OCI-LY1 (cell line): ENCODE measurements at regions not wholly inside any gene's neighbourhood (a gene's known extent, or its start where the extent isn't known, plus 50 kb on each side); places are given as distances from the start of the nearest gene placed in this dataset.

Experiments used
- H2AFZ ChIP-seq: fragments of 200-600 bp; sonication (generic), shearing (Covaris generic); 2 replicates; pipeline ENCODE4 v1.6.0; 2014; ENCODE audit warnings: antibody characterized with exemption, mild to moderate bottlenecking, low read length
- H3F3A ChIP-seq: fragments of 200-600 bp; sonication (generic), shearing (Covaris generic); 2 replicates; pipeline ENCODE4 v1.6.0; 2014; ENCODE audit warnings: mild to moderate bottlenecking, antibody characterized with exemption, low read length, moderate library complexity; ENCODE audit not compliant: insufficient read depth
- H3K27ac ChIP-seq: fragments of 200-600 bp; sonication (generic); 2 replicates; pipeline ENCODE4 v1.5.1; 2014; ENCODE audit warnings: low read length, mixed run types, mild to moderate bottlenecking, low read depth; ENCODE audit not compliant: poor library complexity, severe bottlenecking
- H3K27me3 ChIP-seq: fragments of 200-600 bp; sonication (generic); 2 replicates; pipeline ENCODE4 v1.6.0; 2014; ENCODE audit warnings: antibody characterized with exemption, mild to moderate bottlenecking, low read length, moderate library complexity; ENCODE audit not compliant: insufficient read depth
- H3K36me3 ChIP-seq: fragments of 200-600 bp; sonication (generic); 2 replicates; pipeline ENCODE4 v1.6.1; 2014; ENCODE audit warnings: mild to moderate bottlenecking, antibody characterized with exemption, low read length, moderate library complexity, mixed read lengths; ENCODE audit not compliant: insufficient read depth
- H3K4me1 ChIP-seq: fragments of 200-600 bp; sonication (generic); 2 replicates; pipeline ENCODE4 v1.5.1; 2014; ENCODE audit warnings: mild to moderate bottlenecking, low read length, moderate library complexity; ENCODE audit not compliant: insufficient read depth, severe bottlenecking
- H3K4me2 ChIP-seq: fragments of 200-600 bp; sonication (generic), shearing (Covaris generic); 2 replicates; pipeline ENCODE4 v1.6.1; 2014; ENCODE audit warnings: low read length
- H3K4me3 ChIP-seq: fragments of 200-600 bp; sonication (generic); 2 replicates; pipeline ENCODE4 v1.5.1; 2014; ENCODE audit warnings: low read length, low read depth, mild to moderate bottlenecking, mixed read lengths; ENCODE audit not compliant: poor library complexity, severe bottlenecking
- H3K79me2 ChIP-seq: fragments of 200-600 bp; shearing (Covaris generic); 2 replicates; pipeline ENCODE4 v1.6.1; 2016; ENCODE audit warnings: mixed run types, low read length, mixed read lengths; ENCODE audit not compliant: insufficient read depth
- H3K9ac ChIP-seq: fragments of 200-600 bp; sonication (generic), shearing (Covaris generic); 2 replicates; pipeline ENCODE4 v1.6.1; 2014; ENCODE audit warnings: mild to moderate bottlenecking, low read length, mixed read lengths
- H3K9me2 ChIP-seq: fragments of 200-600 bp; sonication (generic), shearing (Covaris generic); 2 replicates; pipeline ENCODE4 v1.6.1; 2014; ENCODE audit warnings: low read depth, mild to moderate bottlenecking, low read length, mixed read lengths
- H3K9me3 ChIP-seq: fragments of 200-600 bp; shearing (Covaris generic); 2 replicates; pipeline ENCODE4 v1.6.1; 2014; ENCODE audit warnings: low read length, mixed read lengths
- H4K20me1 ChIP-seq: fragments of 200-600 bp; sonication (generic), shearing (Covaris generic); 2 replicates; pipeline ENCODE4 v1.6.0; 2016; ENCODE audit warnings: mild to moderate bottlenecking, low read length; ENCODE audit not compliant: insufficient read depth
- EZH2 ChIP-seq: fragments of 200-600 bp; sonication (generic), shearing (Covaris generic); IDR thresholded peaks from 2 replicates; pipeline ENCODE4 v1.8.0; 2017; ENCODE audit warnings: borderline replicate concordance, mixed run types, mild to moderate bottlenecking, antibody characterized with exemption, low read length, moderate library complexity, mixed read lengths
- TF ChIP-seq, protein P1 (sequence below): fragments of 200-600 bp; sonication (generic), shearing (Covaris generic); IDR thresholded peaks from 2 replicates; pipeline ENCODE4 v1.5.1; 2017; ENCODE audit warnings: mild to moderate bottlenecking, antibody characterized with exemption, low read length, moderate library complexity, mixed read lengths

DNA sequence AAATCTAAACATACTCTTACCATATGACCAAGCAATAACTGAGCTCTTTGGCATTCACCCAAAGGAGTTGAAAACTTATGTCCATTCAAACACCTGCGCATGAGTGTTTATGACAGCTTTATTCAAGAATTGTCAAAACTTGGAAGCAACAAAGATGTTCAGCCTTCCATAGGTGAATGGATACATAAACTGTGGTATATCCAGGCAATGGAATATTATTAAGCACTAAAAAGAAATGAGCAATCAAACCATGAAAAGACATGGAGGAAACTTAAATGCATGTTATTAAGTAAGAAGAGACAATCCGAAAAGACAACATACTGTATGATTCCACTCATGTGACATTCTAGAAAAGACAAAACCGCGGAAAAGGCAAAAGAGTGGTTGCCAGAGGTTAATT is 312.0 kb upstream of the TMC3 start:
- Histone ChIP-seq H3K79me2 (no peaks in the 10 kb centered on the region), H3K4me3 (no peak overlapping the region), H3K27me3 (no peaks in the 10 kb centered on the region), H3K9me2 (no peaks in the 10 kb centered on the region), H3K9me3 (no peaks in the 10 kb centered on the region), H3K9ac (no peak overlapping the region), H3K4me1 (no peaks in the 10 kb centered on the region), H3K4me2 (no peak overlapping the region), H3K36me3 (no peaks in the 10 kb centered on the region), H4K20me1 (no peaks in the 10 kb centered on the region), H3F3A (no peaks in the 10 kb centered on the region), H3K27ac (no peak overlapping the region), H2AFZ (no peak overlapping the region)
- no peak for TF ChIP-seq EZH2
- TF ChIP-seq, protein P1, sequence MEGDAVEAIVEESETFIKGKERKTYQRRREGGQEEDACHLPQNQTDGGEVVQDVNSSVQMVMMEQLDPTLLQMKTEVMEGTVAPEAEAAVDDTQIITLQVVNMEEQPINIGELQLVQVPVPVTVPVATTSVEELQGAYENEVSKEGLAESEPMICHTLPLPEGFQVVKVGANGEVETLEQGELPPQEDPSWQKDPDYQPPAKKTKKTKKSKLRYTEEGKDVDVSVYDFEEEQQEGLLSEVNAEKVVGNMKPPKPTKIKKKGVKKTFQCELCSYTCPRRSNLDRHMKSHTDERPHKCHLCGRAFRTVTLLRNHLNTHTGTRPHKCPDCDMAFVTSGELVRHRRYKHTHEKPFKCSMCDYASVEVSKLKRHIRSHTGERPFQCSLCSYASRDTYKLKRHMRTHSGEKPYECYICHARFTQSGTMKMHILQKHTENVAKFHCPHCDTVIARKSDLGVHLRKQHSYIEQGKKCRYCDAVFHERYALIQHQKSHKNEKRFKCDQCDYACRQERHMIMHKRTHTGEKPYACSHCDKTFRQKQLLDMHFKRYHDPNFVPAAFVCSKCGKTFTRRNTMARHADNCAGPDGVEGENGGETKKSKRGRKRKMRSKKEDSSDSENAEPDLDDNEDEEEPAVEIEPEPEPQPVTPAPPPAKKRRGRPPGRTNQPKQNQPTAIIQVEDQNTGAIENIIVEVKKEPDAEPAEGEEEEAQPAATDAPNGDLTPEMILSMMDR: no peak

DNA sequence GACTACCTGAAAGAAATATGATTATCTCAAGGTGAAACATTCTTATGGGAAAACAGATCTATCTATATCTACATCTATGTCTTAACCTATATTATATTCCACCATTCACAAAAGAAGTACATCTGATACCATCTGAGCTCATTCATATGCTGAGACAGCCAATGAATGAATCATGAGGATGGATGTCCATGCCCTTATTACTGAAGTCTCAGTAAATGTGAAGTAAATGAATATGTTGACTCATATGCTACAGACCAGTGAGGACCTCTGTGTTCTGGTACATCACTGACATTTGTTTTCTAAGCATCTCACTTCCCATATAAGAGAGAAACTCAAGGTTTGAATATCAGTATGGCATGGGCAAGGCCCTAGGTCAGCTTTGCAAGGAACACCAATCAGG is 311.2 kb upstream of the TMC3 start:
- no peaks in the 10 kb centered on the region for H3K79me2 ChIP-seq
- no peak overlapping the region for H3K9ac ChIP-seq
- no peaks in the 10 kb centered on the region for H3K27me3 ChIP-seq
- H3K4me1 ChIP-seq: no peaks in the 10 kb centered on the region
- no peak overlapping the region for H3K27ac ChIP-seq
- H3F3A ChIP-seq: no peaks in the 10 kb centered on the region
- no peaks in the 10 kb centered on the region for H3K36me3 ChIP-seq
- TF ChIP-seq, protein P1: no peak
- no peak for TF ChIP-seq EZH2
- H3K4me3 ChIP-seq: no peak overlapping the region
- H3K9me3 ChIP-seq: no peaks in the 10 kb centered on the region
- no peaks in the 10 kb centered on the region for H4K20me1 ChIP-seq
- no peak overlapping the region for H3K4me2 ChIP-seq
- H2AFZ ChIP-seq: no peak overlapping the region
- no peaks in the 10 kb centered on the region for H3K9me2 ChIP-seq

DNA sequence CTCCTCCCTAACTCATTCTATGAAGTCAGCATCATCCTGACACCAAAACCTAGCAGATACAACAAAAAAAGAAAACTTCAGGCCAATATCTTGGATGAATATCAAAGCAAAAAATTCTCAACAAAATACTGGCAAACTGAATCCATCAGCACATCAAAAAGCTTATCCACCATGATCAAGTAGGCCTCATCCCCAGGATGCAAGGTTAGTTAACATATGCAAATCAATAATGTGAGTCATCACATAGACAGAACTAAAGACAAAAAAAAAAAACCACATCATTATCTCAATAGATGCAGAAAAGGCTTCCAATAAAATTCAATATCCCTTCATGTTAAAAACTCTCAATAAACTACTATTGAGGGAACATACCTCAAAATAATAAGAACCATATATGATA is 306.8 kb upstream of the TMC3 start:
- Histone ChIP-seq H4K20me1 (no peaks in the 10 kb centered on the region), H2AFZ (no peak overlapping the region), H3K4me1 (no peaks in the 10 kb centered on the region), H3K9me3 (no peaks in the 10 kb centered on the region), H3K4me2 (no peak overlapping the region), H3K4me3 (no peak overlapping the region), H3K9ac (no peak overlapping the region), H3F3A (no peaks in the 10 kb centered on the region), H3K27me3 (no peaks in the 10 kb centered on the region), H3K79me2 (no peaks in the 10 kb centered on the region), H3K27ac (no peak overlapping the region), H3K36me3 (no peaks in the 10 kb centered on the region), H3K9me2 (no peaks in the 10 kb centered on the region)
- TF ChIP-seq, protein P1: no peak
- no peak for TF ChIP-seq EZH2
